T-helper 17 cell (primary cell): ENCODE measurements at regions not wholly inside any gene's neighbourhood (a gene's known extent, or its start where the extent isn't known, plus 50 kb on each side); places are given as distances from the start of the nearest gene placed in this dataset.

Experiments
- ATAC-seq: fragments of 150-1000 bp; cut with Tn5 transposase; 2 replicates; pipeline ENCODE4 v1.10.0; 2021; ENCODE audit warnings: mild to moderate bottlenecking, moderate library complexity
- DNase-seq, 3 donors: peaks; one replicate each; pipeline versions ENCODE4 v3.0.0 to v3.0.0-alpha.2; 2020 to 2021
- H3K9me3 ChIP-seq: one replicate; pipeline ENCODE4 v1.7.0; 2013; ENCODE audit warnings: low read length, mild to moderate bottlenecking; ENCODE audit not compliant: control insufficient read depth, poor library complexity, severe bottlenecking
- H3K27ac Mint-ChIP-seq: one replicate; pipeline ENCODE4 v1.8.0; 2022; ENCODE audit warnings: mild to moderate bottlenecking, moderate library complexity, mixed read lengths
- H3K27me3 Mint-ChIP-seq: one replicate; pipeline ENCODE4 v1.8.0; 2022; ENCODE audit warnings: mixed read lengths
- H3K36me3 Mint-ChIP-seq: one replicate; pipeline ENCODE4 v1.8.0; 2022; ENCODE audit warnings: low read depth, mixed read lengths
- H3K4me1 Mint-ChIP-seq: one replicate; pipeline ENCODE4 v1.8.0; 2022; ENCODE audit warnings: mild to moderate bottlenecking, mixed read lengths
- H3K4me3 Mint-ChIP-seq: one replicate; pipeline ENCODE4 v1.8.0; 2022; ENCODE audit warnings: mild to moderate bottlenecking, moderate library complexity, mixed read lengths

DNA sequence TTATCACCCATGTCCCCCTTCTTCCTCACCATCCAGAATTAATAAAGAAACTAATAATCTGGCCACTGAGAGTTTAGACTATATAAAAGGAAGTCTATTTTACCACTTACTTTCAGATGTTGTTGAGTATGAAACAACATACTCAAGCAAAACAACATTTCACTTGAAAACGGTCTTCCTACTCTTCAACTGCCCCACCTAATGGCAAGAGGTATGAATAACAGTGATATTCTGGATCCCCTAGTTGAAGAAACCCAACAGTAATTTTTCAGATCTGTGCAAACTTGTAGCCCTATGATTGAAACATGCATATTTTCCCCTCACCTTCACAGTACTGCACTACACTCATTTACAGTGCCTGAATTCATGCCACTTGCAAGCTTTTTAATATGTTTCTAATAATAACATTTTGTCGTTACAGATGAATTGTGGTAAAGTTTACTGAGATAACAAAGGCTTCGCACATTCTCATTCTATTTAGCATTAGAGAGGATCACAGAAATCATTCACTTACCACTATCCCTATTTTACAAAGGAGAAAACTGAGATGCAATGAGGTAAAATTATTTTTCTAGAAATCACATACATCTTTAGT is 267.9 kb upstream of the PDE4D start:
- H3K27ac Mint-ChIP-seq = no peak overlapping the region
- ATAC-seq = no peak
- H3K9me3 ChIP-seq = no peaks in the 10 kb centered on the region
- no peaks in the 10 kb centered on the region for H3K4me1 Mint-ChIP-seq
- H3K27me3 Mint-ChIP-seq = no peaks in the 10 kb centered on the region
- no peak for DNase-seq
- H3K36me3 Mint-ChIP-seq = no peaks in the 10 kb centered on the region
- H3K4me3 Mint-ChIP-seq = no peak overlapping the region

DNA sequence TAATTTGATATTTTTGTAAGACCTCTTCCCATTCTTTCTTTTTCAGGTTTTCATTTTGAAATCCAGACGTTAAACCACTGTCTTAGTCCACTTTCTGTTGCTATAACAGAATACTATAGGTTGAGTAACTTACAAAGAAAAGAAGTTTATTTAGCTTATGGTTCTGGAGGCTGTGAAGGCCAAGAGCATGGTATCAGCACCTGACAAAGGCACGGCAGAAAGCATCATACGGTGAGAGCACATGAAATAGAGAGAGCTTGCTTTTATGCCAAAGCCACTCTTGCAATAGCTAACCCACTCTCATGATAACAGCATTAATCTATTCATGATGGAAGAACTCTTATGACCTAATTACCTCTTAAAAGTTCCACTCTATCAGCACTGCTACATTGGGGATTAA is 255.6 kb upstream of the PDE4D start:
- no peaks in the 10 kb centered on the region for H3K27me3 Mint-ChIP-seq
- H3K4me3 Mint-ChIP-seq = no peak overlapping the region
- no peak for ATAC-seq
- H3K27ac Mint-ChIP-seq = no peak overlapping the region
- DNase-seq = no peak
- H3K36me3 Mint-ChIP-seq = no peaks in the 10 kb centered on the region
- no peaks in the 10 kb centered on the region for H3K4me1 Mint-ChIP-seq
- H3K9me3 ChIP-seq = no peaks in the 10 kb centered on the region

DNA sequence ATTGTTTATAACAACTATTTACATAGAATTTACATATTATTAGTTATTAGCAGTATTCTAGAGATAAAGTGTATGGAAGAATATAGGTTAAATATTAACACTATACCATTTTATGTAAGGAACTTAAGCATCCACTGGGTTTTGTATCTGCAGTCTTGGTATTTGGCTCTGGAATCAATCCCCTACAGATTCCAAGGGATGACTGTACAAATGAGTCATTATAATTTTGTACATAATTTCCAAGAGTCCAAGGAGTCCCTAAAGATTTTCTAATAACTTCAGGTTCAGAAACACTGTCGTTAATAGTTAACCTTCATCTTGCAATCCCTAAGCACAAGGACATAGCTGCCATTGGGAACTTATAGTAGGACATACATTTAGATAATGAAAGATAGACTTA is 254.8 kb upstream of the PDE4D start:
- H3K27ac Mint-ChIP-seq = no peak overlapping the region
- H3K4me1 Mint-ChIP-seq = no peaks in the 10 kb centered on the region
- ATAC-seq = no peak
- no peak for DNase-seq
- H3K27me3 Mint-ChIP-seq = no peaks in the 10 kb centered on the region
- H3K9me3 ChIP-seq = no peaks in the 10 kb centered on the region
- no peak overlapping the region for H3K4me3 Mint-ChIP-seq
- H3K36me3 Mint-ChIP-seq = no peaks in the 10 kb centered on the region

DNA sequence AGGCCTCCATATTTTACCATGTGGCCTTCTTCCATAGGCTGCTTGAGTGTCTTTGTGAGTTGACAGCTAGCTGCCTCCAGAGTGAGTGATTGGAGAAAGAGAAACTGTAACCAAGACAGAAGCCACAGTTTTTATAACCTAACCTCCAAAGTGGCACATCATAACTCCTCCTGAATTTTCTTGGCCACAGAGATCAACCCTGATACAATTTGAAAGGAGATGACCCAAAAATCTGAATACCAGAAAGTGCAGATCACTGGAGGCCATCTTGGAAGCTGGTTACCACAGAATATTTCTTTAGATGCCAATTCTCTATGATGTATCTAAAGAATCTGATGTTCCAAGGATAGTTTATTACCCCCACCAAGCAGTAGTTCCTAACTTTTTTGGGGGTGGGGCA is 254.3 kb upstream of the PDE4D start:
- H3K27ac Mint-ChIP-seq = no peak overlapping the region
- no peaks in the 10 kb centered on the region for H3K9me3 ChIP-seq
- H3K36me3 Mint-ChIP-seq = no peaks in the 10 kb centered on the region
- H3K27me3 Mint-ChIP-seq = no peaks in the 10 kb centered on the region
- H3K4me3 Mint-ChIP-seq = no peak overlapping the region
- ATAC-seq (no peak), DNase-seq (no peak)
- no peaks in the 10 kb centered on the region for H3K4me1 Mint-ChIP-seq

DNA sequence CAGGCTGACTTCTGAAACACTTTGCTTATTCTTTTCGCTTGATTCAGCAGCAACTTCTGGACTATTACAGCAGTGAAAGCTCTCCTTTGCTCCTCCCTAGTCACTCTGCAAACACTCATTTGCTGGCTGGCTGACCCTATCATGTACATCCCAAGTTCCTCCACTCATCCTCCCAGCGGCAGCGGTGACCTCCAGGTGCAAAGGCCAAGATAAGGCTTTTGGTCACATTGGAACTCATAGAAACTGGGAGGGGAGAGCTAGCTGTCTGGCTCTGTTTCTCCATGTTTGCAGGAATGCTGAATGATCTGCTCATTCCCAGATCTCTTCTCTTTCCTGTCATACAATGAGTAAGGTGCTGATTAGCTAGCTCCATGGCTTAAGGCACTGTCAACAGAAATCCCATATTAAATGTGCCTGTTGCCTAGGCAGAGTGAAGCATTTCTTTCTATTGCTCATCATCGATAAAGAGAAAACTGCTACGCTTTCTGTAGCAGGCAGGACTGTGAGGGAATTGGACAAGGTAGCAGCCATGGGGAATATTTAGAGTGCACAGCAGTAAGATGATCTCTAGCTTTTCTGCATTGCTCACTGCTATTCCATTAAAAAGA is 250.5 kb upstream of the PDE4D start:
- DNase-seq (no peak), ATAC-seq (no peak)
- no peaks in the 10 kb centered on the region for H3K4me1 Mint-ChIP-seq
- no peak overlapping the region for H3K4me3 Mint-ChIP-seq
- no peaks in the 10 kb centered on the region for H3K36me3 Mint-ChIP-seq
- H3K27me3 Mint-ChIP-seq = no peaks in the 10 kb centered on the region
- no peaks in the 10 kb centered on the region for H3K9me3 ChIP-seq
- no peak overlapping the region for H3K27ac Mint-ChIP-seq

DNA sequence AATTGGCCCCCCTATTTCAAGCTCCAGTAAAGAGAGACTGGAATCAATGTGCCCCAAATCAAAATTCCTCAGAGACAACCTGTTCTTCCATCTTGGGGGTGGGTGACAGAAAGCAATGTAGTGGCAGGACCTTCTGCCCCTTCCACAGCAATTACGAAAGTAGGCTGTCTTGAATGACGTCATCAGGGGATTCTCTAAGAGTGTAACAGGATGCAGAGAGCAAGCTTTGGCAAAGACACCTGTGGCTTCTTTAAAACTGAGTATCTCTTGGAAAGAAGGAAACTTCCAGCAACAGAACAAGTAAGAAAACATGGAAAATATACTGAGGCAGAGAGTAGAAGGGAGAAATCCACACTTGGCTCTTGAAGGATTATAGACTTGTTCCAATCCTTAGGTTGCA is 247.6 kb upstream of the PDE4D start:
- no peaks in the 10 kb centered on the region for H3K4me1 Mint-ChIP-seq
- no peaks in the 10 kb centered on the region for H3K9me3 ChIP-seq
- DNase-seq (no peak), ATAC-seq (no peak)
- no peak overlapping the region for H3K4me3 Mint-ChIP-seq
- no peaks in the 10 kb centered on the region for H3K36me3 Mint-ChIP-seq
- H3K27me3 Mint-ChIP-seq = no peaks in the 10 kb centered on the region
- no peak overlapping the region for H3K27ac Mint-ChIP-seq

DNA sequence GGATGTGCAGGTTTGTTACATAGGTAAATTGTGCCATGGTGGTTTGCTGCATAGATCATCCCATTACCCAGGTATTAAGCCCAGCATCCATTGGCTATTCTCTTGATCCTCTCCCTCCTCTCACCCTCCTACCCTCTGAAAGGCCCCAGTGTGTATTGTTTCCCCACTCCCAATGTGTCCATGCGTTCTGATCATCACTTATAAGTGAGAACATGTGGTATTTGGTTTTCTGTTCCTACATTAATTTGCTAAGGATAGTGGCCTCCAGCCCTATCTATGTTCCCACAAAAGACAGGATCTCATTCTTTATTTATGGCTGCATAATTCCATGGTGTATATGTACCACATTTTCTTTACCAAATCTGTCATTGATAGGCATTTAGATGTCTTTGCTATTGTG is 243.3 kb upstream of the PDE4D start:
- Mint-ChIP-seq H3K4me3 (no peak overlapping the region), H3K27ac (no peak overlapping the region), H3K4me1 (no peaks in the 10 kb centered on the region), H3K27me3 (no peaks in the 10 kb centered on the region), H3K36me3 (no peaks in the 10 kb centered on the region)
- ATAC-seq (no peak), DNase-seq (no peak)
- no peaks in the 10 kb centered on the region for H3K9me3 ChIP-seq

DNA sequence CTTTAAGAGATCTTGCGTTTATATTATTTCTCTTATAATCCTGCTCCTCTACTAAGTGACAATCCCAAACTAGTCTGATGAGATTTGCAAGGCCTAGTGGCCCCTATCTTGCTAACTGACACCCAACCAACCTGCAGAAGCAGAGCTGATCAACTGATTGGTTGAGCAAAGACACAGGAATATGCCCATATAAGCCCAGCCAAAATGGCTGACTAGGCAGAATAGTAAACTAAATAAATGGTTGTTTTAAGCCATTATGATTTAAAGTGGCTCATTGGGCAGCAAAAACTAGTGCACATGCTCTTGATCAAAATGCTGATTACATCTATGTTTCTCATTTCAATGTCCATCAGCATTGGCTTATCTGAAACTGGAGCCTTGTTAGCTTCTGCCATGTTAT is 238.0 kb upstream of the PDE4D start:
- H3K9me3 ChIP-seq = no peaks in the 10 kb centered on the region
- ATAC-seq (no peak), DNase-seq (no peak)
- H3K4me1 Mint-ChIP-seq = no peaks in the 10 kb centered on the region
- no peak overlapping the region for H3K4me3 Mint-ChIP-seq
- no peaks in the 10 kb centered on the region for H3K27me3 Mint-ChIP-seq
- no peak overlapping the region for H3K27ac Mint-ChIP-seq
- H3K36me3 Mint-ChIP-seq = no peaks in the 10 kb centered on the region

DNA sequence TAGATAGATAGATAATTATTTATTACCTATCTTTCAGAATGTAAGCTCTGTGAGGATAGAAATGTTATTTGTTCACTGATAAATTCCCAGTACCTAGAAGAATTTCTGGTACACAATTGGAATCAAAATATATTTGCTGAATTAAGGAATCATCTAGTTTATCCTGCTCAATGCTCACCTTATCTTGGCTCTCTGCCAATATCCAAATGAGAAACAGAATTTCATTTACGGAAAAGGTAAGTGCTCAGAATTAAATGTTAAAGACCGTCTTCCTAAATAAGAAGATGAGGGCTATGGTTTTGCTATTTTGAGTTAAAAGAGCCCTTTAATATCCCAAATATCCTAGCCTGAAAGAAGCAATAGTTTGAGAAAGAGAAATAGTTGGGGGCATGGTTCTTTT is 232.1 kb upstream of the PDE4D start:
- no peak for DNase-seq
- no peaks in the 10 kb centered on the region for H3K4me1 Mint-ChIP-seq
- H3K27ac Mint-ChIP-seq = no peak overlapping the region
- H3K9me3 ChIP-seq = no peaks in the 10 kb centered on the region
- H3K4me3 Mint-ChIP-seq = no peak overlapping the region
- no peaks in the 10 kb centered on the region for H3K36me3 Mint-ChIP-seq
- H3K27me3 Mint-ChIP-seq = no peaks in the 10 kb centered on the region
- no peak for ATAC-seq

DNA sequence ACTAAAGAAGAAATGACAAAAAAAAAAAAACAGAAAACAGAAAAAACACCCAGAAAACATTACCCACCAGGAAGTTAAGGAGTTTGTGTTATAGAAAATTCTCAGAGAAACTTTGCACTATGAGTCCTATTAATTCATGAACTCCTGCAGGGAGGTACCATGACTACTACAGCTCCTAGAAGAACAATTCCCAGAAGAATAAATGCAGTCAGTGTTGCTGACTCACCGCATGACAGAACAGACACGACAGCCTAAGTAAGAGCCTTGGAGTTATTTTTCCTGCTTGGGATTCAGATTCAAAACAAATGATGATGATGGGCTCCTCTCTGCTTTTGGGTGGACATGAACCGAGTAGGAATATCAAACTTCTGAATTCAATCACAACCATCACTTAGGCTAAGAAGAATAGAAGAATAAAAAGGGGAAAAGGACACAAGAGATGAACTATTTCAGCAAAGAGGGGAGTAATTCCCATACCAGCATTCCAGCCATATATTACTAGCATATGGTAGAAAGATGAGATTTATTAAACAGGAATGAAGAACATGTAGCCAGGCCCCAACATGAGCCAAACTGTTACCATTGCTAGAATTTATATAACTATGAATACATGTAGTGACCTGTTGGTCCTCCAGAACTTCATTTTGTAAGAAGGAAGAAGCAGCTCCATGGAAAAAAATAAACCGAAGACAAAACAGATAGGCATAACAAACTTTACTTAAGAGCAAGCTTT is 209.6 kb upstream of the PDE4D start:
- no peak for DNase-seq
- ATAC-seq = no peak
- no peaks in the 10 kb centered on the region for H3K4me1 Mint-ChIP-seq
- H3K36me3 Mint-ChIP-seq = no peaks in the 10 kb centered on the region
- H3K27ac Mint-ChIP-seq = no peak overlapping the region
- H3K27me3 Mint-ChIP-seq = no peaks in the 10 kb centered on the region
- no peaks in the 10 kb centered on the region for H3K9me3 ChIP-seq
- no peak overlapping the region for H3K4me3 Mint-ChIP-seq

DNA sequence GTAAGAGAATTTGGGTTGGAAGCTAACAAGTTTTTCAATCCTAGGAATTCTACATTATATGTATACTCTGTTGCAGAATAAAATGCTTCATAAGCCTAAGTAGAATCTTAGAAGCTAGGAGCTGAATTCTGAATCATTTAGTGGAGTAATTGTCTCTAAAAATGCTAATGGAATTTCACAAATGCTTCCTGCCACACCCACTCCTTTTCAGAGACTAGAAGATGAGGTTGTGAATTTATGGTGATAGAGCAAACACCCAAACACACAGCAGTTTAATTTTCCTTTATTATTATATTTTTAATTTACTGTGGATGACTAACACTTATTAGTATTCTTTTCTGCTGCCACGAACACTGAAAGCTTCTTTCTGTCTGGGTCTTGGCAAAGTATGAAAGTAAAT is 208.0 kb upstream of the PDE4D start:
- DNase-seq = no peak
- H3K4me3 Mint-ChIP-seq = no peak overlapping the region
- H3K4me1 Mint-ChIP-seq = no peaks in the 10 kb centered on the region
- no peaks in the 10 kb centered on the region for H3K27me3 Mint-ChIP-seq
- no peak overlapping the region for H3K27ac Mint-ChIP-seq
- no peak for ATAC-seq
- no peaks in the 10 kb centered on the region for H3K36me3 Mint-ChIP-seq
- H3K9me3 ChIP-seq = no peaks in the 10 kb centered on the region

DNA sequence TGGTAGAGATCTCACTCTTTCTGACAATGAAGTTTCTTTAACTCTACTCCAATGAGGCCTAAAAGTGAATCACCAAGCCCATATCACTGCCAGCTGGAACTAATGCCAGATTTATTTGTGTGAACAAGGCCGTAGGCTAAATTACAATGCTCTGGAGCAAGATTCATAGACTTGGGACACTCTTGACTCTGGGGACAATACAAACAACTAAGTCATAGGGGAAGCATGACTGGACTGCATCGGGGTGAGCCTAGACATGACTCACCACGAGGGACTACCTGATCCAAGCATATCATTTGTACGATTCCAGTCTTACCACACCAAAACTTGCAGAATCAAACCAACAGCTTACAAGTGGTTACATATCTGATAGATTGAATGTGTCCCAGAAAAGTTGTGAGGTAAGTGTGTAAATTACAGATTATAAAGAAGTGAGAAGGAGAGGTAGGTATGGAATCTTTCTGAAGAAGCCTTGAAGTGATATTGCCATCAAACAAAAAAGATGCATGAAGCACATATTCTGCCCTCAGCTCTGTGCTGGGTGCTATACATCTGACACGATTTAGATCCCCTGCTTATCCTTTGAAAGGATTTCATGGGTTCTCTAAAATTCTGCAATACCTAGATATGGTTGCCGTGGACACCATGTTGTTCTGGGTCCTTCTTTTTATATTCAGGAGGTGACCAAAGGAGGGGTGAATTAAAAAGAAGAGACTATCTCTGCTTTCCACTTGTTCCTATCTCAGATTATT is 199.3 kb upstream of the PDE4D start:
- H3K27me3 Mint-ChIP-seq = no peaks in the 10 kb centered on the region
- H3K4me1 Mint-ChIP-seq = no peaks in the 10 kb centered on the region
- H3K9me3 ChIP-seq = no peaks in the 10 kb centered on the region
- H3K27ac Mint-ChIP-seq = no peak overlapping the region
- H3K36me3 Mint-ChIP-seq = no peaks in the 10 kb centered on the region
- no peak overlapping the region for H3K4me3 Mint-ChIP-seq
- DNase-seq (no peak), ATAC-seq (no peak)

DNA sequence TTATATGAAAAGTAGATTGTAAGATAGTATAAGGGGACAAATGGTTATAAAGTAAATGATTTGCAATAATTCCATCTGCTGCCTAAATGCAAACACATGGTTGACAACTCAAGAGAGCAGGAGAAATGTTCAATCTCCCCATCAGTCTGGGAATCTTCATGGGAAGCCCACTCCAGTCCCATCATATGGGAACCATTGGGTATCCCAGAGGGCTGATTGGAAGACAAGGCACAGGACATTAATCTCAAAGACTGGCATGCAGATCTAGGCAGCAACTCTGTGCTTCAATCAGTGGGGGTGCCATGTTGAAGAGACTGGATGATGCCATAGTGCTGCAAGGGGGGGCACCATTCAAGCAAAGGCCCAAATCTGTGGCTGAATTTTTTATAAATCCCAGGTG is 193.1 kb upstream of the PDE4D start:
- no peak for ATAC-seq
- Mint-ChIP-seq H3K27ac (no peak overlapping the region), H3K4me1 (no peaks in the 10 kb centered on the region), H3K36me3 (no peaks in the 10 kb centered on the region), H3K4me3 (no peak overlapping the region), H3K27me3 (no peaks in the 10 kb centered on the region)
- DNase-seq = no peak
- no peaks in the 10 kb centered on the region for H3K9me3 ChIP-seq
